GM21367 (cell line): ENCODE measurements at regions not wholly inside any gene's neighbourhood (a gene's known extent, or its start where the extent isn't known, plus 50 kb on each side); places are given as distances from the start of the nearest gene placed in this dataset.

Experiments used
- ATAC-seq: cut with Tn5 transposase; IDR thresholded peaks from one replicate; pipeline ENCODE4 v1.9.1; 2021; ENCODE audit not compliant: unreplicated experiment

- no peak for ATAC-seq
Measured at GRCh38 chr5:62690421-62690820, 111.8 kb downstream of the LRRC70 start.

- no peak for ATAC-seq
Measured at GRCh38 chr5:62689599-62690368, 111.2 kb downstream of the LRRC70 start.

DNA sequence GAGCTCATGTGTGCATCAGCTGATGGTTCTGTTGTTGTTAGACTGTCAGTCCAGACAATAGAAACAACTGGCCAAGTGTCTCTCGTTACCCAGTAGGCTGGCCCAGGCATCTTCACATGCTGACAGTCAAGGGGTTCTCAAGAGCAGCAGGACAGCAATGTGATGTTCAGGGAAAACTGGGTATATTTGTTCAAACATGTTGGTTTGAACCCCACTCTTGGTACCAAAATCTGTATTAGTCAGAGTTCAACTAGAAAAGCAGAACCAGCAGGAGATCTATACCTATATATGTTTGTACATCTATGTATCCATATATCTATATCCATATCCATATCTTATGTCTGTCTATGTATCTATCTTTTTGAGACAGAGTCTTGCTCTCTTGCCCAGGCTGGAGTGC, 108.1 kb downstream of the LRRC70 start:
- no peak for ATAC-seq

GRCh38 chr5:62685221-62685620, 106.6 kb downstream of the LRRC70 start:
- no peak for ATAC-seq

DNA sequence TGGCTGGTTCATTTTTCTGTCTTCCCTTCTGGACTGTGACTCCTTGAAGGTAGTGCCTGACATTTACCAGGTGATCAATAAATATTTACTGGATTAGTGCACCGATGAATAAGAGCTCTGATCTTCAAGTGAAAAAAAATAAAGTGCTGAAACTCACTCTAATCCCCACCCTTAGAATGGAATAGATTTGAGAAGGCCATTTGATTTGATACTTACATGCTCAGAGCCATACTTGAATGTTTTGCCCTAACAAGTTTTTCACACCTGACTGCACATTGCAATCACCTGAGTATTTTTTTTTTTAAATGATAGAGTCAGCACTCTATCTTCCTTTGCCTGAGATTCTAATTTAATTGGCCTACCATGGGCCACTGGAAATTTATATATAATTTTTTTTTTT, 105.7 kb downstream of the LRRC70 start:
- ATAC-seq, result no peak

DNA sequence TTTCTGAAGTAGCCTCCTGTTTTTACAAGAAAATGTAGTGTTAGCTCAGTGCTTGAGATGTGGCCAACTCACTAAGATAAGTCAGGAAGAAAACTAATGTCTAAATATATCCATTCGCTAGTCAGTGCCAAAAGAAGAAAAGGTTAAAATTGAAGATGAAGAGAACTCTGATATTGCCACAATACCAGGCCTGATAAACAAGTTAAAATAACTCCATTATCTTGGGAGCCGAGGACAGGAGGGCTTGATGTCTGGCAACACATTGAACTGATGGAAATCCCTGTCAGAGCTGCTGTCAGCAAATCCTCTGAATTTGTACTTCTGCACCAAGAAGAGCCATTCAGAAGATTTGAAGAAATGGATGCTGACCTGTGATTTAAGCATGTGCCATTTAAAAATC, 103.4 kb downstream of the LRRC70 start:
- ATAC-seq, result no peak

GRCh38 chr5:62681117-62681850, 102.7 kb downstream of the LRRC70 start:
- ATAC-seq, result no peak

GRCh38 chr5:62680121-62680520, 101.5 kb downstream of the LRRC70 start:
- ATAC-seq, result no peak
